Adipocyte (in vitro differentiated cells): ENCODE measurements at regions not wholly inside any gene's neighbourhood (a gene's known extent, or its start where the extent isn't known, plus 50 kb on each side); places are given as distances from the start of the nearest gene placed in this dataset.

ENCODE experiments used
- DNase-seq: peaks from one replicate; pipeline ENCODE4 v3.0.0-alpha.2; 2015; ENCODE audit warnings: low read depth
- H3K27me3 ChIP-seq: replicated peaks from 2 replicates; pipeline ENCODE4 v1.7.0; 2013; ENCODE audit warnings: mild to moderate bottlenecking, low read length, moderate library complexity; ENCODE audit not compliant: control insufficient read depth, insufficient read depth
- H3K36me3 ChIP-seq: 2 replicates; pipeline ENCODE4 v1.7.0; 2013; ENCODE audit warnings: low read length, mild to moderate bottlenecking, moderate library complexity; ENCODE audit not compliant: control insufficient read depth, insufficient read depth, severe bottlenecking
- H3K4me1 ChIP-seq: 2 replicates; pipeline ENCODE4 v1.7.0; 2013; ENCODE audit warnings: mild to moderate bottlenecking, low read length, moderate library complexity; ENCODE audit not compliant: control insufficient read depth, insufficient read depth
- H3K4me3 ChIP-seq: 2 replicates; pipeline ENCODE4 v1.7.0; 2013; ENCODE audit warnings: mild to moderate bottlenecking, low read length, moderate library complexity
- H3K9ac ChIP-seq: 2 replicates; pipeline ENCODE4 v1.7.0; 2013; ENCODE audit warnings: mild to moderate bottlenecking, low read length, moderate library complexity
- H3K9me3 ChIP-seq: 2 replicates; pipeline ENCODE4 v1.7.0; 2013; ENCODE audit warnings: mild to moderate bottlenecking, low read length, moderate library complexity; ENCODE audit not compliant: control insufficient read depth

- H3K27me3 ChIP-seq = peaks cover 21% of the 10 kb centered on the region
Observed at GRCh38 chr2:239696559-239697207, 295.9 kb upstream of the HDAC4 start.

GRCh38 chr2:239695728-239696240, 295.0 kb upstream of the HDAC4 start:
- H3K4me1 ChIP-seq = peaks cover 8% of the 10 kb centered on the region
- no peaks in the 10 kb centered on the region for H3K36me3 ChIP-seq
- no peak for DNase-seq
- peaks cover 3% of the 10 kb centered on the region for H3K9me3 ChIP-seq
- no peak overlapping the region for H3K4me3 ChIP-seq
- no peak overlapping the region for H3K9ac ChIP-seq
- peaks cover 29% of the 10 kb centered on the region for H3K27me3 ChIP-seq

More at GRCh38 chr2:239696559-239697207, 295.9 kb upstream of the HDAC4 start:
- H3K4me1 ChIP-seq = no peaks in the 10 kb centered on the region
- DNase-seq = no peak
- H3K9ac ChIP-seq = no peak overlapping the region
- no peaks in the 10 kb centered on the region for H3K36me3 ChIP-seq
- H3K4me3 ChIP-seq = no peak overlapping the region
- H3K9me3 ChIP-seq = peaks cover 7% of the 10 kb centered on the region

GRCh38 chr2:239695106-239695727, 294.4 kb upstream of the HDAC4 start:
- Histone ChIP-seq H3K36me3 (no peaks in the 10 kb centered on the region), H3K4me1 (peaks cover 8% of the 10 kb centered on the region), H3K9ac (no peak overlapping the region), H3K27me3 (peaks cover 29% of the 10 kb centered on the region), H3K4me3 (no peak overlapping the region), H3K9me3 (peaks cover 3% of the 10 kb centered on the region)
- DNase-seq = no peak

GRCh38 chr2:239694487-239694886, 293.7 kb upstream of the HDAC4 start:
- peaks cover 37% of the 10 kb centered on the region for H3K27me3 ChIP-seq

GRCh38 chr2:239693761-239694415, 293.1 kb upstream of the HDAC4 start:
- Histone ChIP-seq H3K27me3 (peaks cover 43% of the 10 kb centered on the region), H3K9ac (no peak overlapping the region)

More at GRCh38 chr2:239694487-239694886, 293.7 kb upstream of the HDAC4 start:
- H3K4me1 ChIP-seq = peaks cover 8% of the 10 kb centered on the region
- H3K9me3 ChIP-seq = no peaks in the 10 kb centered on the region
- no peak overlapping the region for H3K4me3 ChIP-seq
- H3K9ac ChIP-seq = no peak overlapping the region
- H3K36me3 ChIP-seq = no peaks in the 10 kb centered on the region
- DNase-seq = no peak

GRCh38 chr2:239693330-239693729, 292.5 kb upstream of the HDAC4 start:
- no peak overlapping the region for H3K9ac ChIP-seq
- peaks cover 8% of the 10 kb centered on the region for H3K4me1 ChIP-seq
- H3K27me3 ChIP-seq = peaks cover 48% of the 10 kb centered on the region
- no peaks in the 10 kb centered on the region for H3K36me3 ChIP-seq
- no peak for DNase-seq
- H3K4me3 ChIP-seq = no peak overlapping the region
- no peaks in the 10 kb centered on the region for H3K9me3 ChIP-seq

More at GRCh38 chr2:239693761-239694415, 293.1 kb upstream of the HDAC4 start:
- Histone ChIP-seq H3K4me3 (no peak overlapping the region), H3K9me3 (no peaks in the 10 kb centered on the region), H3K4me1 (peaks cover 8% of the 10 kb centered on the region), H3K36me3 (no peaks in the 10 kb centered on the region)
- DNase-seq = no peak

- H3K36me3 ChIP-seq = no peaks in the 10 kb centered on the region
- peaks cover 50% of the 10 kb centered on the region for H3K27me3 ChIP-seq
- H3K4me1 ChIP-seq = peaks cover 8% of the 10 kb centered on the region
- no peak overlapping the region for H3K4me3 ChIP-seq
- DNase-seq = no peak
- no peaks in the 10 kb centered on the region for H3K9me3 ChIP-seq
- no peak overlapping the region for H3K9ac ChIP-seq
Observed at GRCh38 chr2:239692919-239693318, 292.1 kb upstream of the HDAC4 start.

DNA sequence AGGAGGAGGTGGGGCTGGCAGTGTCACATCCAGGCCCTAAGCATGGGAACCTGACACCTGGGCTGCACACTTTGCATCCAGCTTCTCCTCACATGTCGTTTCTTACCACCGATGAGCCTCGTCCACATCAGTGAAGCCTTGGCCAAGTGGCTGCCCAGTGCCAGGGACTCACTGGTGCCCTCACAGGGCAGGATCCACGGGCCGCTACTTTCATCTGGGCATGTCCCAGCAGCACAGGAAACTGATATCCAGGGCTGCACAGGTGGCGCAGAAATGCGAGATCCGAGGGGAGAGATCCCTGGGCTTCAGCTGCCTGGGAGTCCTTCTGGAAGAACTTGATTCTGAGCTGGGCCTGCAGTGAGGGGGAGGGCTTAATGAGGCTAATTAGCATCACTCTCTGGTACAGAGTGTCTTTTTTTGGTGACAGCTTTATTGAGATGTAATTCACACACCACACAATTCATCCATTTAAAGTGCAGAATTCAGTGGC, 291.6 kb upstream of the HDAC4 start:
- DNase-seq = no peak
- no peaks in the 10 kb centered on the region for H3K36me3 ChIP-seq

DNA sequence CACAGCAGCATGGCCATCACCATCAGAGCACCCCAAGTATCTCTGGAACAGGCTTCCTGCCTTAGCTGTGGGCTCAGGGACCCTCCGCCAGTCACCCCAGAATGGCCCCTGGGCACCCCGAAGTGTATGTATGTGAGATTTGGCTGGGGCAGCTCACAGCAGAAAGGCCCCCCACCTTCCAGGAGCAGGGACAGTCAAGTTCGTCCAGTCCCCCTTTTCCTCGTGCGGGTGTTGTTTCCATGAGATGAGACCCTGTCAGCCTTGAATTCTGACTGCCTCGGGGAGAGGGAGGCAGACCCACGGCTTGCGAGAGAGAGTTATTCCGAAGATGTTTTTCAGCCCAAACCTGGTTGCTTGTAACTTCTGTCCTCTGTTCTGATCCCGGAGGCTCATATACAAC, 290.9 kb upstream of the HDAC4 start:
- Histone ChIP-seq H3K4me3 (no peak overlapping the region), H3K9me3 (no peaks in the 10 kb centered on the region), H3K36me3 (no peaks in the 10 kb centered on the region), H3K4me1 (peaks cover 8% of the 10 kb centered on the region), H3K9ac (no peak overlapping the region), H3K27me3 (peaks cover 55% of the 10 kb centered on the region)
- no peak for DNase-seq

More for the DNA sequence above, 291.6 kb upstream of the HDAC4 start:
- no peaks in the 10 kb centered on the region for H3K9me3 ChIP-seq
- H3K4me3 ChIP-seq = no peak overlapping the region
- no peak overlapping the region for H3K9ac ChIP-seq
- peaks cover 8% of the 10 kb centered on the region for H3K4me1 ChIP-seq
- H3K27me3 ChIP-seq = peaks cover 55% of the 10 kb centered on the region

DNA sequence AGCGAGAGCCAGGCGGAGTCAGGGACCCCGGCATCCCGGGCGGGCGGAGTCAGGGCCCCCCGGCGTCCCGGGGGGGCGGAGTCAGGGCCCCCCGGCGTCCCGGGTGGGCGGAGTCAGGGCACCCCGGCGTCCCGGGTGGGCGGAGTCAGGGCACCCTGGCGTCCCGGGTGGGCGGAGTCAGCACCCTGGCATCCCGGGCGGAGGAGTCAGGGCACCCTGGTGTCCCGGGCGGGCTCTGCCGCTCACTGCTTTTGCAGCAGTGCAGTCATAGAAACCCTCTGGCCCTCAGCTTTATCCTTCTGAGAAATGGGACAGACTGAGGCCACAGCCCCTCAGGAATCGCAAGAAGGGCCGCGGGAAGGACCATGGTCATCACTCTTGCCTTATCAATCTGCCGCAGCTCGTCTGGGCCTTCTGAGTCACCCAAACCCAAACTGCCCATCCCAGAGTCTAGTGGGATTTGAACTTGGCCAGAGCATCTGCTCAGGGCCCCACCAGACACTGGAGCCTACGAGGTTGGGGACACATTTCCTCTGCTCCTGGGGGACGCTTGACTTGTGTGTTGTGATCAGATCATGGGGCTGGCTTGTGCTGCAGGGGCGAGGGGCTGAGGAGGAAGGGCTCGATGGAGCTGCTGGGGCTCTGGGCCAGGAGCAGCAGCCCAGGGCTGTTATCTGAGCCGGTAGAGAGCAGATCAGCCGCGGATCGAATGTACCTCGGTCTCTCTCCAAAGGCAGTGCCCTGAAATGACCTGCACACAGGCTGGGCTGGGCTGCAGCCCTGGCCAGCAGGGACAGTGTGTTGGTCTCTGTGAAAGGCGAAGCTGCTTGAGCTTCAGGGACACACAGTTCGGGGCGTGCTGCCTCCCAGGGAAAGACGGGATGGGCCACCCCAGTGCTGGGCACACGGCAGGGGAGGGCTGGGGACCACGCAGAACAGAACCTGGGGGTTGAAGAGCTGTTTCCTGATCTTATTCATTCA, 290.1 kb upstream of the HDAC4 start:
- DNase-seq = no peak
- Histone ChIP-seq H3K4me1 (peaks cover 8% of the 10 kb centered on the region), H3K36me3 (no peaks in the 10 kb centered on the region), H3K4me3 (no peak overlapping the region), H3K27me3 (peaks cover 55% of the 10 kb centered on the region), H3K9ac (no peak overlapping the region), H3K9me3 (no peaks in the 10 kb centered on the region)
